Activated naive CD8-positive, alpha-beta T cell treated with anti-CD3 and anti-CD28 coated beads, Interleukin-2, amount 50 U/mL, for 24 hours (primary cell): ENCODE measurements at regions not wholly inside any gene's neighbourhood (a gene's known extent, or its start where the extent isn't known, plus 50 kb on each side); places are given as distances from the start of the nearest gene placed in this dataset.

Experiments
- ATAC-seq: fragments of 150-1000 bp; cut with Tn5 transposase; one replicate; pipeline ENCODE4 v1.10.0; 2021
- DNase-seq: peaks from one replicate; pipeline ENCODE4 v3.0.0; 2021
- H3K27ac Mint-ChIP-seq: one replicate; pipeline ENCODE4 v1.8.0; 2021; ENCODE audit warnings: mild to moderate bottlenecking, mixed read lengths
- H3K27me3 Mint-ChIP-seq: one replicate; pipeline ENCODE4 v1.8.0; 2021; ENCODE audit warnings: mixed read lengths
- H3K36me3 Mint-ChIP-seq: one replicate; pipeline ENCODE4 v1.8.0; 2021; ENCODE audit warnings: low read depth, mixed read lengths
- H3K4me1 Mint-ChIP-seq: one replicate; pipeline ENCODE4 v1.8.0; 2021; ENCODE audit warnings: mixed read lengths
- H3K4me3 Mint-ChIP-seq: one replicate; pipeline ENCODE4 v1.8.0; 2021; ENCODE audit warnings: mild to moderate bottlenecking, moderate library complexity, mixed read lengths
- H3K9me3 Mint-ChIP-seq: one replicate; pipeline ENCODE4 v1.8.0; 2021; ENCODE audit warnings: mixed read lengths

GRCh38 chr10:50990568-50991455, 83.5 kb upstream of the PRKG1 start:
- ATAC-seq = no peak
- Mint-ChIP-seq H3K27me3 (peaks cover 48% of the 10 kb centered on the region), H3K27ac (no peak overlapping the region), H3K4me1 (peaks cover 8% of the 10 kb centered on the region), H3K4me3 (peak overlapping the region; percentile 75), H3K36me3 (no peaks in the 10 kb centered on the region), H3K9me3 (no peaks in the 10 kb centered on the region)
- peak; percentile 5 for DNase-seq

GRCh38 chr10:50991456-50992355, 82.6 kb upstream of the PRKG1 start:
- peaks cover 52% of the 10 kb centered on the region for H3K27me3 Mint-ChIP-seq
- H3K4me3 Mint-ChIP-seq = peak overlapping the region; percentile 75
- H3K36me3 Mint-ChIP-seq = no peaks in the 10 kb centered on the region
- H3K27ac Mint-ChIP-seq = no peak overlapping the region
- ATAC-seq (no peak), DNase-seq (no peak)
- no peaks in the 10 kb centered on the region for H3K9me3 Mint-ChIP-seq
- H3K4me1 Mint-ChIP-seq = peaks cover 8% of the 10 kb centered on the region

GRCh38 chr10:50992356-50992901, 81.9 kb upstream of the PRKG1 start:
- Mint-ChIP-seq H3K27ac (no peak overlapping the region), H3K27me3 (peaks cover 54% of the 10 kb centered on the region), H3K36me3 (no peaks in the 10 kb centered on the region), H3K4me3 (no peak overlapping the region), H3K9me3 (no peaks in the 10 kb centered on the region), H3K4me1 (peaks cover 8% of the 10 kb centered on the region)
- ATAC-seq (no peak), DNase-seq (no peak)

- Mint-ChIP-seq H3K27me3 (peaks cover 56% of the 10 kb centered on the region), H3K4me1 (peaks cover 8% of the 10 kb centered on the region), H3K36me3 (no peaks in the 10 kb centered on the region), H3K27ac (no peak overlapping the region), H3K9me3 (no peaks in the 10 kb centered on the region), H3K4me3 (peak overlapping the region; percentile 33)
- DNase-seq = no peak
- no peak for ATAC-seq
These were observed 81.1 kb upstream of the PRKG1 start for GRCh38 chr10:50992972-50993766.

- H3K27me3 Mint-ChIP-seq = peaks cover 53% of the 10 kb centered on the region
- H3K4me1 Mint-ChIP-seq = peaks cover 8% of the 10 kb centered on the region
- no peak for ATAC-seq
- H3K27ac Mint-ChIP-seq = no peak overlapping the region
- H3K9me3 Mint-ChIP-seq = no peaks in the 10 kb centered on the region
- DNase-seq = no peak
- H3K36me3 Mint-ChIP-seq = no peaks in the 10 kb centered on the region
- no peak overlapping the region for H3K4me3 Mint-ChIP-seq
These were observed 80.5 kb upstream of the PRKG1 start for GRCh38 chr10:50993771-50994251.

- ATAC-seq = no peak
- no peaks in the 10 kb centered on the region for H3K36me3 Mint-ChIP-seq
- H3K27ac Mint-ChIP-seq = no peak overlapping the region
- no peaks in the 10 kb centered on the region for H3K4me1 Mint-ChIP-seq
- no peak overlapping the region for H3K4me3 Mint-ChIP-seq
- no peak for DNase-seq
- no peaks in the 10 kb centered on the region for H3K9me3 Mint-ChIP-seq
- peaks cover 33% of the 10 kb centered on the region for H3K27me3 Mint-ChIP-seq
These were observed 76.8 kb upstream of the PRKG1 start for GRCh38 chr10:50997461-50997860.

- H3K4me3 Mint-ChIP-seq = no peak overlapping the region
- no peaks in the 10 kb centered on the region for H3K4me1 Mint-ChIP-seq
- no peaks in the 10 kb centered on the region for H3K36me3 Mint-ChIP-seq
- ATAC-seq (no peak), DNase-seq (no peak)
- no peaks in the 10 kb centered on the region for H3K9me3 Mint-ChIP-seq
- H3K27me3 Mint-ChIP-seq = peaks cover 21% of the 10 kb centered on the region
- no peak overlapping the region for H3K27ac Mint-ChIP-seq
These were observed 75.1 kb upstream of the PRKG1 start for GRCh38 chr10:50999163-50999562.

GRCh38 chr10:51000164-51000563, 74.1 kb upstream of the PRKG1 start:
- Mint-ChIP-seq H3K27ac (no peak overlapping the region), H3K4me1 (no peaks in the 10 kb centered on the region), H3K9me3 (no peaks in the 10 kb centered on the region), H3K36me3 (no peaks in the 10 kb centered on the region), H3K27me3 (peaks cover 18% of the 10 kb centered on the region), H3K4me3 (no peak overlapping the region)
- no peak for ATAC-seq
- DNase-seq = no peak

GRCh38 chr10:51000976-51001375, 73.3 kb upstream of the PRKG1 start:
- H3K4me1 Mint-ChIP-seq = no peaks in the 10 kb centered on the region
- peaks cover 16% of the 10 kb centered on the region for H3K27me3 Mint-ChIP-seq
- no peaks in the 10 kb centered on the region for H3K36me3 Mint-ChIP-seq
- H3K9me3 Mint-ChIP-seq = no peaks in the 10 kb centered on the region
- H3K27ac Mint-ChIP-seq = no peak overlapping the region
- no peak overlapping the region for H3K4me3 Mint-ChIP-seq
- ATAC-seq (no peak), DNase-seq (no peak)

GRCh38 chr10:51001587-51001986, 72.7 kb upstream of the PRKG1 start:
- H3K27me3 Mint-ChIP-seq = peaks cover 14% of the 10 kb centered on the region
- H3K9me3 Mint-ChIP-seq = no peaks in the 10 kb centered on the region
- H3K4me3 Mint-ChIP-seq = no peak overlapping the region
- ATAC-seq (no peak), DNase-seq (no peak)
- no peaks in the 10 kb centered on the region for H3K36me3 Mint-ChIP-seq
- H3K27ac Mint-ChIP-seq = no peak overlapping the region
- no peaks in the 10 kb centered on the region for H3K4me1 Mint-ChIP-seq

GRCh38 chr10:51002469-51002868, 71.8 kb upstream of the PRKG1 start:
- H3K9me3 Mint-ChIP-seq = no peaks in the 10 kb centered on the region
- H3K27me3 Mint-ChIP-seq = peaks cover 8% of the 10 kb centered on the region
- H3K4me3 Mint-ChIP-seq = no peak overlapping the region
- no peak for DNase-seq
- H3K4me1 Mint-ChIP-seq = no peaks in the 10 kb centered on the region
- no peaks in the 10 kb centered on the region for H3K36me3 Mint-ChIP-seq
- no peak for ATAC-seq
- no peak overlapping the region for H3K27ac Mint-ChIP-seq

- DNase-seq (no peak), ATAC-seq (no peak)
- Mint-ChIP-seq H3K27ac (no peak overlapping the region), H3K27me3 (peaks cover 8% of the 10 kb centered on the region), H3K9me3 (no peaks in the 10 kb centered on the region), H3K36me3 (no peaks in the 10 kb centered on the region), H3K4me1 (no peaks in the 10 kb centered on the region), H3K4me3 (no peak overlapping the region)
These were observed 69.5 kb upstream of the PRKG1 start for GRCh38 chr10:51004776-51005175.

- Mint-ChIP-seq H3K4me1 (no peaks in the 10 kb centered on the region), H3K4me3 (no peak overlapping the region), H3K27ac (no peak overlapping the region), H3K9me3 (no peaks in the 10 kb centered on the region), H3K27me3 (peaks cover 13% of the 10 kb centered on the region), H3K36me3 (no peaks in the 10 kb centered on the region)
- ATAC-seq (no peak), DNase-seq (no peak)
These were observed 68.7 kb upstream of the PRKG1 start for GRCh38 chr10:51005551-51005950.

GRCh38 chr10:51006686-51007085, 67.6 kb upstream of the PRKG1 start:
- Mint-ChIP-seq H3K27ac (no peak overlapping the region), H3K27me3 (peaks cover 10% of the 10 kb centered on the region), H3K36me3 (no peaks in the 10 kb centered on the region), H3K4me1 (no peaks in the 10 kb centered on the region), H3K4me3 (no peak overlapping the region), H3K9me3 (no peaks in the 10 kb centered on the region)
- no peak for ATAC-seq
- no peak for DNase-seq
